GM18909 (cell line): ENCODE measurements at regions not wholly inside any gene's neighbourhood (a gene's known extent, or its start where the extent isn't known, plus 50 kb on each side); places are given as distances from the start of the nearest gene placed in this dataset.
"Not testable (repeated sequence)": the region's sequence is repeated elsewhere in the genome, so short reads cannot be mapped to it uniquely, and the experiment has no call there.

ENCODE experiments used
- ATAC-seq: cut with Tn5 transposase; IDR thresholded peaks from one replicate; pipeline ENCODE4 v1.9.1; 2021; ENCODE audit warnings: mild to moderate bottlenecking; ENCODE audit not compliant: unreplicated experiment, poor library complexity

- no peak for ATAC-seq
Measured at GRCh38 chr2:224185023-224185601, 146.0 kb upstream of the SERPINE2 start.

GRCh38 chr2:224183086-224183485 is 144.0 kb upstream of the SERPINE2 start:
- no peak for ATAC-seq

GRCh38 chr2:224182498-224182897 is 143.4 kb upstream of the SERPINE2 start:
- no peak for ATAC-seq

GRCh38 chr2:224181534-224182155 is 142.6 kb upstream of the SERPINE2 start:
- ATAC-seq = no peak

- ATAC-seq = no peak
Measured at GRCh38 chr2:224180810-224181209, 141.7 kb upstream of the SERPINE2 start.

GRCh38 chr2:224178056-224178455 is 139.0 kb upstream of the SERPINE2 start:
- no peak for ATAC-seq

- ATAC-seq = no peak
Measured at GRCh38 chr2:224175538-224175937, 136.5 kb upstream of the SERPINE2 start.

- ATAC-seq = no peak
Measured at GRCh38 chr2:224174990-224175389, 135.9 kb upstream of the SERPINE2 start.

GRCh38 chr2:224174521-224174920 is 135.4 kb upstream of the SERPINE2 start:
- ATAC-seq = no peak

- no peak for ATAC-seq
Measured at GRCh38 chr2:224173933-224174332, 134.8 kb upstream of the SERPINE2 start.

GRCh38 chr2:224173210-224173609 is 134.1 kb upstream of the SERPINE2 start:
- no peak for ATAC-seq

GRCh38 chr2:224171226-224171625 is 132.1 kb upstream of the SERPINE2 start:
- ATAC-seq = no peak

GRCh38 chr2:224169847-224170246 is 130.8 kb upstream of the SERPINE2 start:
- no peak for ATAC-seq

GRCh38 chr2:224167781-224168180 is 128.7 kb upstream of the SERPINE2 start:
- ATAC-seq = not testable (repeated sequence)

GRCh38 chr2:224166654-224167053 is 127.6 kb upstream of the SERPINE2 start:
- no peak for ATAC-seq

- ATAC-seq = no peak
Measured at GRCh38 chr2:224165901-224166319, 126.8 kb upstream of the SERPINE2 start.

GRCh38 chr2:224163566-224164307 is 124.7 kb upstream of the SERPINE2 start:
- no peak for ATAC-seq

GRCh38 chr2:224162122-224162521 is 123.0 kb upstream of the SERPINE2 start:
- ATAC-seq = no peak

GRCh38 chr2:224161712-224162111 is 122.6 kb upstream of the SERPINE2 start:
- no peak for ATAC-seq

- no peak for ATAC-seq
Measured at GRCh38 chr2:224160917-224161316, 121.8 kb upstream of the SERPINE2 start.

- no peak for ATAC-seq
Measured at GRCh38 chr2:224159345-224159928, 120.4 kb upstream of the SERPINE2 start.
